SK-N-SH (cell line): ENCODE measurements at regions not wholly inside any gene's neighbourhood (a gene's known extent, or its start where the extent isn't known, plus 50 kb on each side); places are given as distances from the start of the nearest gene placed in this dataset.
A peak's percentile ranks its signal among the peaks of the same experiment; 100 is the strongest.

Experiments
- CTCF ChIA-PET: fragments of 300-600, 350-600 bp; formaldehyde crosslinking; extraction: SDS; loops from one replicate; lab custom pipeline; 2021; lab: Yijun Ruan, JAX
- POLR2A ChIA-PET: fragments of 350-600 bp; sonication (Branson Sonifier 250); formaldehyde crosslinking; extraction: SDS; loops from one replicate; lab custom pipeline; 2020; ENCODE audit warnings: antibody characterized with exemption, inconsistent platforms; lab: Yijun Ruan, JAX
- DNase-seq: peaks from one replicate; pipeline ENCODE4 v3.0.0; 2012
- H2AFZ ChIP-seq: fragments of 200-600 bp; sonication (generic); 2 replicates; pipeline ENCODE4 v1.8.1; 2016; ENCODE audit warnings: antibody characterized with exemption, mild to moderate bottlenecking, low read depth
- H3F3A ChIP-seq: fragments of 200-600 bp; sonication (generic); replicated peaks from 2 replicates; pipeline ENCODE3; 2016; ENCODE audit warnings: antibody characterized with exemption, mild to moderate bottlenecking; ENCODE audit not compliant: insufficient read depth
- H3K27ac ChIP-seq, 2 experiments: fragments of 200-500 bp in 1 of 2; fragments of 200-600 bp in 1 of 2; sonication (Bioruptor generic) in 1 of 2; sonication (generic), shearing (Covaris generic) in 1 of 2; 2 replicates each; pipeline versions ENCODE4 v1.5.1 to v1.6.1; 2014 to 2016; ENCODE audit warnings: low read depth in 2 of 2, inconsistent platforms in 1 of 2, low read length in 1 of 2, mild to moderate bottlenecking in 1 of 2, mixed read lengths in 1 of 2
- H3K27me3 ChIP-seq: fragments of 200-600 bp; sonication (generic), shearing (Covaris generic); 2 replicates; pipeline ENCODE4 v1.6.1; 2016; ENCODE audit warnings: mixed run types; ENCODE audit not compliant: insufficient read depth
- H3K36me3 ChIP-seq, 2 experiments: fragments of 200-500 bp in 1 of 2; fragments of 200-600 bp in 1 of 2; sonication (Bioruptor generic) in 1 of 2; sonication (generic) in 1 of 2; replicated peaks in 1 of 2; 2 replicates each; pipeline versions ENCODE3 to v1.5.1; 2014 to 2016; ENCODE audit warnings: low read length in 1 of 2, mild to moderate bottlenecking in 1 of 2; ENCODE audit not compliant: insufficient read depth in 2 of 2, control insufficient read depth in 1 of 2
- H3K4me1 ChIP-seq, 2 experiments: fragments of 200-500 bp in 1 of 2; fragments of 200-600 bp in 1 of 2; sonication (Bioruptor generic) in 1 of 2; sonication (generic), shearing (Covaris generic) in 1 of 2; 2 replicates each; pipeline versions ENCODE4 v1.5.1 to v1.6.1; 2014 to 2016; ENCODE audit warnings: low read depth in 1 of 2, low read length in 1 of 2, mixed run types in 1 of 2; ENCODE audit not compliant: insufficient read depth in 2 of 2, control insufficient read depth in 1 of 2
- H3K4me2 ChIP-seq: fragments of 200-600 bp; sonication (generic), shearing (Covaris generic); 2 replicates; pipeline ENCODE4 v1.6.1; 2017; ENCODE audit warnings: mixed run types
- H3K4me3 ChIP-seq, 2 experiments: fragments of 200-500 bp in 1 of 2; fragments of 200-600 bp in 1 of 2; sonication (Bioruptor generic) in 1 of 2; sonication (generic), shearing (Covaris generic) in 1 of 2; 2 replicates each; pipeline versions ENCODE4 v1.5.1 to v1.8.1; 2014 to 2016; ENCODE audit warnings: low read depth in 2 of 2, inconsistent platforms in 1 of 2, low read length in 1 of 2, mild to moderate bottlenecking in 1 of 2, mixed read lengths in 1 of 2, moderate library complexity in 1 of 2
- H3K79me2 ChIP-seq: fragments of 200-600 bp; sonication (generic); 2 replicates; pipeline ENCODE4 v1.8.1; 2017; ENCODE audit warnings: mild to moderate bottlenecking; ENCODE audit not compliant: insufficient read depth
- H3K9ac ChIP-seq: fragments of 200-600 bp; sonication (generic); 2 replicates; pipeline ENCODE4 v1.6.1; 2017; ENCODE audit warnings: mixed run types
- H3K9me2 ChIP-seq: fragments of 200-600 bp; sonication (generic); 2 replicates; pipeline ENCODE4 v1.6.1; 2017; ENCODE audit warnings: mixed run types
- H3K9me3 ChIP-seq: fragments of 200-600 bp; sonication (generic); 2 replicates; pipeline ENCODE4 v1.6.1; 2017; ENCODE audit warnings: mixed run types, mild to moderate bottlenecking, moderate library complexity
- H4K20me1 ChIP-seq: fragments of 200-600 bp; sonication (generic); 2 replicates; pipeline ENCODE4 v1.6.1; 2017; ENCODE audit warnings: mild to moderate bottlenecking, mixed run types; ENCODE audit not compliant: insufficient read depth
- CHD2 ChIP-seq: fragments of 150-350 bp; IDR thresholded peaks from 2 replicates; pipeline ENCODE4 v1.6.1; 2018; ENCODE audit warnings: low read length; ENCODE audit not compliant: partially characterized antibody
- EP300 ChIP-seq, 2 experiments: IDR thresholded peaks; 2 replicates each; pipeline versions ENCODE4 v1.4.0 to v1.6.1; 2012; ENCODE audit warnings: borderline replicate concordance in 1 of 2, low read depth in 1 of 2, low read length in 1 of 2
- EZH2phosphoT487 ChIP-seq: fragments of 200-600 bp; sonication (generic); IDR thresholded peaks from 2 replicates; pipeline ENCODE4 v1.6.1; 2017; ENCODE audit warnings: low read depth, mixed run types, mild to moderate bottlenecking, antibody characterized with exemption, moderate library complexity, borderline replicate concordance
- FOSL2 ChIP-seq: IDR thresholded peaks from 2 replicates; pipeline ENCODE4 v1.4.0; 2012; ENCODE audit warnings: low read depth, mild to moderate bottlenecking, moderate library complexity, borderline replicate concordance
- FOXM1 ChIP-seq: IDR thresholded peaks from 2 replicates; pipeline ENCODE4 v1.4.0; 2012; ENCODE audit warnings: low read depth, mild to moderate bottlenecking
- IRF3 ChIP-seq: fragments of 150-350 bp; IDR thresholded peaks from 2 replicates; pipeline ENCODE4 v1.6.1; 2016; ENCODE audit warnings: mild to moderate bottlenecking, low read depth, low read length
- MXI1 ChIP-seq: IDR thresholded peaks from 2 replicates; pipeline ENCODE4 v1.6.1; 2012; ENCODE audit warnings: mild to moderate bottlenecking, low read depth, low read length, improper control_type of control experiment
- NFIC ChIP-seq: IDR thresholded peaks from 2 replicates; pipeline ENCODE4 v1.4.0; 2012; ENCODE audit warnings: borderline replicate concordance
- NRF1 ChIP-seq: IDR thresholded peaks from 2 replicates; pipeline ENCODE4 v1.6.1; 2012; ENCODE audit warnings: low read depth, mild to moderate bottlenecking, low read length
- RCOR1 ChIP-seq: fragments of 150-350 bp; IDR thresholded peaks from 2 replicates; pipeline ENCODE4 v1.6.1; 2017; ENCODE audit warnings: antibody characterized with exemption, low read length
- RFX5 ChIP-seq: IDR thresholded peaks from 2 replicates; pipeline ENCODE4 v1.6.1; 2012; ENCODE audit warnings: mild to moderate bottlenecking, improper control_type of control experiment, low read length
- RXRA ChIP-seq: IDR thresholded peaks from 2 replicates; pipeline ENCODE4 v1.4.0; 2012; ENCODE audit warnings: low read depth, mild to moderate bottlenecking, borderline replicate concordance
- SIN3A ChIP-seq: IDR thresholded peaks from 2 replicates; pipeline ENCODE4 v1.6.1; 2012; ENCODE audit warnings: low read depth, mild to moderate bottlenecking, low read length, moderate library complexity, borderline replicate concordance
- SMC3 ChIP-seq: IDR thresholded peaks from 2 replicates; pipeline ENCODE4 v1.6.1; 2012; ENCODE audit warnings: low read depth, low read length, improper control_type of control experiment
- TAF1 ChIP-seq: IDR thresholded peaks from 2 replicates; pipeline ENCODE4 v1.6.1; 2012; ENCODE audit warnings: low read depth, mild to moderate bottlenecking, low read length, moderate library complexity, borderline replicate concordance
- TCF12 ChIP-seq: IDR thresholded peaks from 2 replicates; pipeline ENCODE4 v1.4.0; 2012
- TEAD4 ChIP-seq: IDR thresholded peaks from 2 replicates; pipeline ENCODE4 v1.4.0; 2012; ENCODE audit warnings: mild to moderate bottlenecking, borderline replicate concordance; ENCODE audit not compliant: insufficient read depth
- USF1 ChIP-seq: IDR thresholded peaks from 2 replicates; pipeline ENCODE4 v1.4.0; 2012; ENCODE audit warnings: low read depth, borderline replicate concordance
- USF2 ChIP-seq: fragments of 150-350 bp; IDR thresholded peaks from 2 replicates; pipeline ENCODE4 v1.6.1; 2017; ENCODE audit warnings: antibody characterized with exemption, low read length, low read depth, borderline replicate concordance
- WGBS: methylation state at CpG from one replicate; pipeline ENCODE4 v1.1.6; 2017; ENCODE audit warnings: low lambda C conversion rate; 5-methylcytosine and 5-hydroxymethylcytosine counted together

GRCh38 chr2:66686755-66687154 is 251.8 kb downstream of the MEIS1 start:
- Histone ChIP-seq H2AFZ (no peak overlapping the region; the same call in 1 of the 2 replicates), H3K4me2 (no peak overlapping the region), H4K20me1 (no peaks in the 10 kb centered on the region), H3K27ac (no peak overlapping the region), H3K79me2 (no peaks in the 10 kb centered on the region), H3K36me3 (no peaks in the 10 kb centered on the region), H3K9ac (no peak overlapping the region), H3K4me3 (no peak overlapping the region), H3F3A (no peaks in the 10 kb centered on the region), H3K9me3 (no peaks in the 10 kb centered on the region), H3K4me1 (peaks cover 0 to 8% of the 10 kb centered on the region in 2 experiments; a peak in 1 of 4 replicates), H3K27me3 (no peaks in the 10 kb centered on the region), H3K9me2 (no peaks in the 10 kb centered on the region)
- ChIA-PET POLR2A (no interaction called here), CTCF (no interaction called here)
- no peak for DNase-seq
- TF ChIP-seq EP300 (IDR thresholded peaks at IDR 0.05; ENCODE audit: borderline replicate concordance in 1 of 2, low read depth in 1 of 2, low read length in 1 of 2), result no peak
- TF ChIP-seq USF2, result no peak
- TF ChIP-seq USF1, result no peak
- no peak for TF ChIP-seq FOXM1
- TF ChIP-seq MXI1, result no peak
- TF ChIP-seq NFIC, result no peak
- TF ChIP-seq IRF3, result no peak
- no peak for TF ChIP-seq RXRA
- TF ChIP-seq TEAD4, result no peak
- no peak for TF ChIP-seq CHD2
- no peak for TF ChIP-seq TAF1
- no peak for TF ChIP-seq NRF1
- TF ChIP-seq SIN3A, result no peak
- no peak for TF ChIP-seq SMC3
- TF ChIP-seq RCOR1, result no peak
- no peak for TF ChIP-seq TCF12
- no peak for TF ChIP-seq FOSL2
- no peak for TF ChIP-seq EZH2phosphoT487
- WGBS, result 81% methylated on average over 2 of the region's 2 CpGs

GRCh38 chr2:66688951-66689350 is 254.0 kb downstream of the MEIS1 start:
- H3K4me1 ChIP-seq, result peaks cover 0 to 8% of the 10 kb centered on the region in 2 experiments; a peak in 1 of 4 replicates
- TF ChIP-seq TCF12 (peak; percentile 18; the same call in 1 of the 2 replicates), RFX5 (no peak)
- H3K36me3 ChIP-seq, result no peaks in the 10 kb centered on the region
- POLR2A ChIA-PET, result no interaction called here
- no peaks in the 10 kb centered on the region for H3K9me3 ChIP-seq
- H2AFZ ChIP-seq, result no peak overlapping the region
- H3K27me3 ChIP-seq, result no peaks in the 10 kb centered on the region
- H3F3A ChIP-seq, result no peaks in the 10 kb centered on the region
- CTCF ChIA-PET, result interaction anchor here (1.0 to 1.4 kb wide), 2 partner anchors 21 to 65 kb away, joined by 3 read pairs; no protein-coding TSS in a partner anchor
- H3K9ac ChIP-seq, result no peak overlapping the region
- no peaks in the 10 kb centered on the region for H4K20me1 ChIP-seq
- H3K4me2 ChIP-seq, result no peak overlapping the region
- H3K27ac ChIP-seq, result no peak overlapping the region; a peak in 1 of 4 replicates
- H3K79me2 ChIP-seq, result no peaks in the 10 kb centered on the region
- no peak for DNase-seq
- WGBS, result 72% methylated on average over 8 of the region's 8 CpGs
- no peak overlapping the region for H3K4me3 ChIP-seq
- no peaks in the 10 kb centered on the region for H3K9me2 ChIP-seq
